GM18519 (cell line): ENCODE measurements at regions not wholly inside any gene's neighbourhood (a gene's known extent, or its start where the extent isn't known, plus 50 kb on each side); places are given as distances from the start of the nearest gene placed in this dataset.
A peak's percentile ranks its signal among the peaks of the same experiment; 100 is the strongest.
"Not testable (repeated sequence)": the region's sequence is repeated elsewhere in the genome, so short reads cannot be mapped to it uniquely, and the experiment has no call there.

Experiments used
- ATAC-seq: cut with Tn5 transposase; IDR thresholded peaks from one replicate; pipeline ENCODE4 v1.9.1; 2021; ENCODE audit warnings: mild to moderate bottlenecking, moderate library complexity; ENCODE audit not compliant: unreplicated experiment, low FRiP score

DNA sequence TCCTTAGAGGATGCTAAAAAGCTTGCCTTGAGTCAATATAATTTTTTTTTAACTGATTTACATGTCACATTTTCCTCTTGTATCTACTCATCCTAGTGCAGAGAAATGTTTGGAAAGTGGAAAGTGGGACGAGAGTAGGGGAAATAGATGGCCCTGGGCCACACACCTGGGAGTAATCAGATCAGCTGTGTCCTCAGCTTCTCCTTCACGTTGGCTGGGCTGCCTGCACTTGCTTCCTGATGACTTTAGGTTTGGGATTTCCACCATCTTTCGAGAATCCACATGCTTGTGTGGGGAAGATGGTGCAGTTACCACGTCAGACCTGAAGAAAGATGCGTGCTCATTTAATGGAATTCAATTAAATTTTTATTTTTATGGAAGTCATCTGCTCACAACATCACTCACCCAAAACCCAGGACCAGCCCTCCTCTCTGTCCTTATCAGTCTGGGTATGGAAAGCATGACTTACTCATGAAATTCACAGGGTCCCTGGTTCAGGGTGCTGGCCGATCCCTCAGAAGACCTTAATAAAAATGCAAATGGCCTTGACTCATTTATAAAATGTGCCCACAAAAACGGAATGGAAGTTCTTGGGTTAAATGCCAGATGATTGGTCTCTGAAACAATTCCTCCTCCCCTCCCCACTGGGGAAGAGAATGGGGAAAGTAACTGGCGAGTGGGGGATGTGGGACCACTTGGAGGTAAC lies 74.5 kb upstream of the TIAM2 start:
- ATAC-seq = no peak

DNA sequence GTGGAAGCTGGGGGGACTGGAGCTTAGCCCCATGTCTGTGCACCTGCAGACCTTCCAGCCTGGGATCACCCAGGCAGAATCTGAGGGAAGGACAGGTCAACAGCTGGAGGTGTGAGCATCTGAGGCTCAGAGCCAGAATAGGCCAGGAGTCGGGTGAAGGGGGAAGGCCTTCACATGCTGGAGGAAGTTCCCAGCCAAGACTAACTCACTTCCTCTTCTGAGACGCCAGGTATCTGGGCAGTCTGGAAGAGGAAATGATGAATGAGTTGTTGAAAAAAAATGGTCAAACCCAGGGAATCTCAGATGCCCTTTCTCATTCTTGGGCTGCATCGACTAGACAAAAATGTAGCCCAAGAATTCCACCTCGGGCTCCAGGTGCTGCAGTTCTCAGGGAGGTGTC lies 73.6 kb upstream of the TIAM2 start:
- no peak for ATAC-seq

DNA sequence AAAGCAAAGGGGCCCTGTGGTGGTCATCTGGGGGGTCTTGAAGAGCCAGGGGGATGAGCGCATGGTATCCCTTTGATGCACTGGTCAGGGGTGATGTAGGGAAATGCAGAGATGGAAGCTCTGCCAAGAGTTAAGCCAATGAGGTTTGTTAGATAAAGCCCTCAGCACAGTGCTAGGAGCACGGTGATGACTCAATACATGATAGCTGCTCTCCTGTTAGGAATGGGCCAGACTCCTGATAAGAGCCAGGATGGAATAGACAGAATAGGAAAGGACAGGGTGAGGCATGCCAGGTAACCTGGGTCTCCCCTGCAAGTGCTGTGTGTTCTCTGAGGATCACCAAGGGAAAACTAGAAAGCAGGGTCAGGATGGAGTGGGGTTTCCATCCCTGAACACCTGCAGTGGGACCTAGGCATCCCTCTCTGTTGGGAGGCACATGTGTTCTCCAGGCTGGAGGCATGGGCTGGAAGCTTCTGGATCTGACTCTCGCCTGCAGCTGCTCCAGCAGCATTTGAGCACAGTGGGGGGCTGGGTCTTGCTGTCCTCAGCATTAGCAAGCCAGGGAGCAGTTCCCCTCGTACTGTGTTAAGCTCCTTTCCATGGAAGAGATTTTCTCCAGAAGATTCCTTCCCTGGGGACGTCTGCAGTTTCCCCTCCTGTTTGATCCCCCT lies 71.8 kb upstream of the TIAM2 start:
- no peak for ATAC-seq

DNA sequence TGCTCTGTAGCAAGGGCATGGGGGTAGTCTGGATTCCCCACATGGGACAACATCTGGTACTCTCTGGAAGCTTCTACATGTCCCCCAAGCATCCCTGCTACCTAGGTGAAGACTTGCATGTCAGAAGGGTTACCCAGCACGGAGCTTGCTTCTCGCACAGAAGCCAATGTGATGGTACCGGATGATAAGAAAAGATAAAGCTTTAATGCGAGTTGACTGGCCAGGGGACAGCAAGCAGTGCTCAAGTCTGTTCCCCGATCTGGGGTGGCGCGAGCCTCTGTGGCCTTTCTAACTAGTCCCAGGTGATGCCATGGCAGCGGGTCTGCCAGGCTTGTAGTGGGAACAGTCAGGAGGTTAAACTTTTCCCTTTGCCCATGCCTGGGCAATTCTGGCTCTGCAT lies 70.0 kb upstream of the TIAM2 start:
- no peak for ATAC-seq

DNA sequence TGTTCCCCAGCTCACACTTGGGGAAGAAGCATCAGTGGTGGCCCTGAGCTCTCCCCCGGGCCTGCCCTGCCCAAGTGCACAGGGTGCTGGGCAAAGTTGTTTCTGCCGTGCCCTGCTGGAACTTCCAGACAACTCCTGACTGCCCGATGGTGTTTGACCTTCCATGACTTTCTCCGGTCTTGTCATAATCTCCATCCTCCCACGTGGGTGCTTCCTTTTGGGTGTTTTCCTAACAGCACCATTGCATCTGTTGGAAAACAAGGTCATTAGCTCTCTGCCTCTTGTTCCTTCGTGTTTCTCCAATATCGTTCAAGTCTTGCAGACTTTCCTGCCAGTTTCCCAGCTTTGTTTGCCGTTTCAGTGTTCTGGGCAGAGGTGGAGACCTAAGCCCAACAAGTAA lies 68.7 kb upstream of the TIAM2 start:
- ATAC-seq = no peak

DNA sequence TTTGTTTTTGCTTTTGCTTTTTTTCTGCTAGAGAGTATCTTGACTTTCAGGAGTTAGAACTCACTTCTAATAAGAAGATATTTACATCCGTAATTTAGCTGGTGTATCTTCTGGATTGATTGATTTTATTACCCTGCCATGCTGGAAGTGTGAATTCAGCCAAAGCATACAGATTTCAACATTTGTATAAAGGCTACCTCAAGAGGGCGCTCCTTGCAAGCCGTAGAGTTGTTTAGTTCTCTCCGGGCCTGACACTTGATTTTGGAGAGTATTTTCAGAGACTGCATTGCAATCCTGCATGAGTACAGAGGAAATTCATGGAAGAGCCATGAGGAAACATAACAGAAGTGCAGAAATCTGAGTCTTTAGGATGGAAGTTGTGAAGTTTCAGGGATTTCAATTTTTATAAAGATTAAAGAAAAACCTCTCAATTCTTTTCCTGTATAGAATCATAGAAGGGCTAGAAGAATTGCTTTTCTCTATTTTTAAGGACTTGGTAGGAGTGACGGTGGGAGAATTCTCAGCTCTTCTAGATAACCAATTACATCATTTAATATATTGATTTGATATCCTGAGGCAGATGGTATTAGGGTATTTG lies 66.7 kb upstream of the TIAM2 start:
- peak; percentile 62 for ATAC-seq

DNA sequence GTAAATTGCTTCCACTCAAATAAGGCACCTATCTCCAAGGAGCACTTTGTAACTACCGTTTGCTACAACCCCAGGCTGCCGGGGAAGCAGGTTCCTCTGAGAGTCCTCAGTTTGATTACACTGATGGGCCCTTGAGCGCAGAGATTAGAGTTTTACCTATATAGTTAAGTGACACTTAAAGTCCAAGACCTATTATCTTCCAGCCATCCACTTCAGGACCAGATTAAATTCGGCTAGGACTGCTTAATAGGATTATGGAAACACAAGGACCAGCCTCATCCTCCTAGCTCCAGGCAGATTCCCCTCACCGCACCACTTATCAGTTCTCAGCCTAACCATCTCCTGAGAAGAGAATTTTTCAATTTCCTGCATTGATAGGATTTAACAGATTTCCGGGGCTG lies 64.7 kb upstream of the TIAM2 start:
- no peak for ATAC-seq

DNA sequence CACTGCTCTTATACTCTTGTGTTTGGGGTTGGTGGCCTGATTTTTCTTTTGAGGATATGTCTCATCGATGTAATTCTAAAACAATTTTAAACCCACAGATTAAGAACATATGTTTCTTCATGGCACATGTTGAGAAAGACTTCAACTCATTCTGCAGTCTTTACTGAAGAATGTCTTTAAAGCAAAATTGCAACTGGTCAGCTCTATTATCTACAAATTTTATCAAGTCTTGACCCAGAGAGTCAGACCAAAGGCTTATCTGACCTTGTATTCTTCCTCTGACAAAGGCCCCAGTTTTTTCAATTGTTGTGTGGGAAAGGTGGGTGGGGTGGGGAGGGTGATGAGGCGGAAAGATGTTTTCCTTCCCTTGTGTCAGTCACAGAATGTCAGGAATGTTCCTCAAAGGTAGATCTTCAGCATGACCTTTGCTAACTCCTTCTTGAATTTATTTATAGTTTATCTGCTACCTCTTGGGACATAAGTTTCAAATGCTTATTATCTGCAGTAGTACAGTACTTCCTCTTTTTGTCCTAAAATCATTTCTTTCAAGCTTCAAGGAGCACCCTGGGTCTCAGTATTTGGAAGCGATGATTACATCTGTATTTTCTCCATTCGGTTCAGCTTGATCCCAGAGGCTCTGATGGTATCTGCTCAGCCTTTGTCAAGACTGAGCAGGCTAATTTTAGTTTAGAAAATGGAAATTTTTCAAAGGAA lies 63.2 kb upstream of the TIAM2 start:
- ATAC-seq = no peak

DNA sequence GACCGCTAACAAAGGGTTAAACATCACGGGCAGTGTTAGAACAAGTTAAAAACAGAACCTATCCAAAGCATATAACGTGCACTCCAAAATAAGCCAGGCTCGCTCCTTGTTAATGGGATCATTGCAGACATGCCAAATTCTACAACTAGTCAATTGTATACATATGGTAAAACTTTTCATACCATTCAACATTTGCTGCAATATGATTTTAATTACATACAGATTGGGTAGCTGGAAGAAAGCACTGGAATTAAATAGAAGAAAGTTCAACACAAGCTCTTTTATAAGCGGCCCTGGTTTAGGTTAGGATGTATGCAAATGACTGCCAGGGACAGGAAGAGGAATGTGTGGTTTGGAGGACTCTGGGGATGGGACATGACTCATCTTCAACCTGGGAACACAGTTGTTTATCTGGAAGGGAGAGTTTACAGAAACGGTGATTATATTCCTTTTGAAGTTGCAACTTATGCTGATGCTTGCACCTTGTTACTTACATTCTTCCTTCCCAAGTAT lies 62.5 kb upstream of the TIAM2 start:
- ATAC-seq = no peak

DNA sequence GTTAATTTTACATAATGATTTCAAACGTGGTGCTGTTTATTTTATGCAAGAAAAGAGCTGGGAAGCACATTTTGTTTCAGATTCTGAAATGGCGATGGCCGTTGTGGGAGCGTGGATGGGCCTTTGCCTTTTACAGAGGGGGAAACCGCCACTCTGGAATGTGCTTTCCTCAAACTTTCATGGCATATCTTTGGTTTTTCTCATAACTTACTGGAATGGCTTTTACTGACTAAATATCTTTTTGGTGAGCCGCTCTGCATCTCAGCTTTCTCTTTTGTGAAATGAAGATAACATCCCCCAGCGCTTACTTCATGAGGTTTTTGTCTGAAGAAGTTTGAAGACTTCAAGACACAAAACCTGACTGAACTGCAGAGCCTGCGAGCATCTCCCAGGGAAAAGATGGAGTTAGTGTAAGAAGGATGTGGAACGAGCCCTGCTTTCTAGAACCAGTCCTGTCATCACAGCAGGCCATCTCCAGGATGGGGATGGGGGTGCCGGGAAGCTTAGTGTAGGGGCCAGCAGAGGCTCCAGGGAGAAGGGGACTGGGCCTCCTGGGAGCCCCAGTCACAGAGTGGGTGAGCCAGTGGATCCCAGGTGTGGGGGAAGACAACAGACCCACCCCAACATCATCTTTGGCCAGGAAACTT lies 61.8 kb upstream of the TIAM2 start:
- no peak for ATAC-seq

DNA sequence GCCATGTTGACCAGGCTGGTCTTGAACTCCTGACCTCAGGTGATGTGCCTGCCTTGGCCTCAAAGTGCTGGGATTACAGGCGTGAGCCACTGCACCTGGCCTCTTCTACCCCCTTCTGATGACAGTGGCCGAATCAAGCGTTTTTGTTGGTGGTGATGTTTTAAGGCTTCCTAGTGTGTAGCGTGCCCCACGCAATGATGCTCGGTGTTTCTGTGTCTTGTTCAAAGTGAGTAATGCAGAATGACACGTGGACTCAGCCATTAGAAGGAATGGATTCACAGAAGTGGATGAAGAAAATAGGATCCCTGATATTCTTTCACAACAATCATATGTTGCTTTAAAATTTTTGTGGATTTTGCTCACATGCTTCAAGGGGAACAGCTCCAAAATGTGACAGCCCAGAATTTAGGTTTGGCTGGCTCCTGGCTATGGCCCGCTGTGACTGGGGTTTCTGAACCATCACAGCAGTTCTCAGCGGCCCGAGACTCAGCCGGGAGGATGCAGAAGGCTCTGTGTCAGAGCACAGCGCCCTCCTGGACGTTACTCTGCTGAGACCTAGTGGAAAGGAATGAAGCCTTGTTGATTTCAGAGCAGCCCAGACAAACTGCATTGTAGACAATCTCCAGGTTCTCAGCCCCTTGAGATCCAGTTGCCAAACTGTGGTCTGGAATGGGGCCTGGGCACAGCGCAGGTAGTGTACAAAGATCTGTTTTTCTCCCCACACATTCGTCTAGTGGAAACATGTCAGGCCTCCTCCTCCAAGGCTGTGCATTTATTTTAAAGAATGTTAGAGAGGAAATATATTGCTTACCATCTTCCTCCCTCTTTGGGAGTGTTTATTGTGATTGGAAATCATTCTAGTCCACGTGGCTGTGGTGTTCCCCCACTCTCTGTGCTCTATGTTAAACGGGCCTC lies 57.6 kb upstream of the TIAM2 start:
- ATAC-seq = no peak

DNA sequence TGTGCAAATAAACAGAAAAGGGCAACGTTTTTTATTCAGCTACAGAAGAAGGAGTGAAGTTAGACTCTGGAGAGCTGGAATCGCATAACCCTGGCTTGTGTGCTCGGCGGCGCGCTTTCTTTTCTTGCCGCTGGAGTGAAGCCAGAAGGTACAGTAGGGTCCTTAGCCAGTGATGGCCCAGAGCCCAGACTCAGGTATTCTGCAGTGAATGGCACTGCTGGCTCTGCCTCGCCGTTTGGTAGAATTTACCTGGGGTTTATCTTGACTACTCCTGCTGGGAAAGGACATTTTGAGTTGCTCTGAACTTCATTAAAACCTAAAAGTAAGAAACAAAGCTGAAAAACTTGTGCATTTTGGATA lies 56.9 kb upstream of the TIAM2 start:
- no peak for ATAC-seq

DNA sequence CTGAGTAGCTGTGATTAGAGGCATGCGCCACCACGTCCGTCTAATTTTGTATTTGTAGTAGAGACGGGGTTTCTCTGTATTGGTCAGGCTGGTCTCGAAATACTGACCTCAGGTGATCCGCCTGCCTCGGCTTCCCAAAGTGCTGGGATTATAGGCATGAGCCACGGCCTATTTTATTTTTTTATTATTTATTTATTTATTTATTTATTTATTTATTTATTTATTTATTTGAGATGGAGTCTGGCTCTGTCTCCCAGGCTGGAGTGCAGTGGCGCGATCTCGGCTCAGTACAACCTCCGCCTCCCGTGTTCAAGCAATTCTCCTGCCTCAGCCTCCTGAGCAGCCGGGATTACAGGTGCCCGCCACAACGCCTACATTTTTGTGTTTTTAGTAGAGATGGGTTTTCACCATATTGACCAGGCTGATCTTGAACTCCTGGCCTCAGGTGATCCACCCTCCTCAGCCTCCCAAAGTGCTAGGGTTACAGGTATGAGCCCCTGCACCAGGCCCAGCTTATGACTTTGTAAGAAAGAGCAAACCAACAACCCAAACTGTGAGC lies 56.3 kb upstream of the TIAM2 start:
- ATAC-seq = not testable (repeated sequence)

DNA sequence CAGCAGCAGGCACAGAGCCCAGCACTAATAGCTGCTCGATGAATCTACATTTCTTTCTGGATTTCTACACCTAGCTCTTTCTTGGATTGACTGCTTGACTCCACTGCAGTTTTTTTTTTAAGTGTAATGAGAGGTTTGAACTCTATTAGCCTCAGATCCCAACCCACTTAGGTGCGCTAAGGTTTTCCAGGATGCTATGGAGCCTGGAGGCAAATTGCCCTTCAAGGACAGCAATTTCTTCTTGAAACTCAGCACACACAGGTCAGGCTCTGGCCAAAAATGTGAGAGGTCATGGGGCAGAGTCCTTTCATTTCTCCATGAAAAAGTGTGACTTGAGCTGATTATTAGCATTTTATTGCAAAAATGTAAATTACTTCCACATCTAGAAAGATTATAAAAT lies 52.3 kb upstream of the TIAM2 start:
- ATAC-seq = no peak

DNA sequence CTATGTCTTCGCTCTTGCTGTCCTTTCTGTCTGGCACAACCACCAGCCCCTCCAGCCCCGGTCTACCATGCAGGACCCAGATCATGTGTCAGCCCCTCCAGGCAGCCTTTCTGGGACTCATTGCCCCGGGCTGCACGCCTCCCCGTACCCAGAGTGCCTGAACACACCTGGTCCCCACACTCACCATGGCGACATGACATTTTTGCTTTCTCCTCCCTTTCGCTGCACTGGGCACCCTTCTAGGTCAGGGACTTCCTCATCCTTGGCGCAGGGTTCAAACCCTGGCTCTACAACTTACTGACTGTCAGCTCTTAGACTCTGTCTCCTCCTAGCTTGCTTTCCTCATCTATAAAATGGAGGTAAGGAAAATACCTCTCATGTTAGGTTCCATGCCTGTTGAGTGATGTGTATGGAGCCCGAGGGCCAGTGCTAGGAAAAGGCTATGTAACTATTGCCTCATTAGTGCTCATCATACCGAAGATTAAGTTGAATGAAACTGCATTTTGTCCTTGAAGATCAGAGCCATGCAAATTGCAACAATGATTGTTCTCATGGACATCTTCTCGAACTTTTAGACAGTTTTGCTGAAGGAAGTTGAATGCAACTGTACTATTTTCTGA lies 49.7 kb upstream of the TIAM2 start:
- no peak for ATAC-seq
